Calu3 (cell line): ENCODE measurements at regions not wholly inside any gene's neighbourhood (a gene's known extent, or its start where the extent isn't known, plus 50 kb on each side); places are given as distances from the start of the nearest gene placed in this dataset.
"Not testable (repeated sequence)": the region's sequence is repeated elsewhere in the genome, so short reads cannot be mapped to it uniquely, and the experiment has no call there.

Experiments
- BruUV-seq: library from RNA; stranded (reverse); fragments of 400-500 nt; replicated peaks from 2 replicates; lab custom pipeline; 2021; lab: Mats Ljungman, UMichigan
- CTCF ChIA-PET: fragments of 300-600 bp; sonication (Branson Sonifier 250); formaldehyde crosslinking; loops from one replicate; lab custom pipeline; 2022; ENCODE audit warnings: antibody characterized with exemption; lab: Charles Lee
- DNase-seq: peaks from one replicate; pipeline ENCODE4 v3.0.0; 2022
- H3K27ac Mint-ChIP-seq: one replicate; pipeline ENCODE4 v1.8.0; 2022; ENCODE audit warnings: mixed read lengths; ENCODE audit not compliant: unreplicated experiment
- H3K27me3 Mint-ChIP-seq: one replicate; pipeline ENCODE4 v1.8.0; 2022; ENCODE audit warnings: mixed read lengths; ENCODE audit not compliant: unreplicated experiment
- H3K36me3 Mint-ChIP-seq: one replicate; pipeline ENCODE4 v1.8.0; 2022; ENCODE audit warnings: mild to moderate bottlenecking, moderate library complexity, mixed read lengths; ENCODE audit not compliant: insufficient read depth, unreplicated experiment
- H3K4me1 Mint-ChIP-seq: one replicate; pipeline ENCODE4 v1.8.0; 2022; ENCODE audit warnings: mild to moderate bottlenecking, low read depth, mixed read lengths; ENCODE audit not compliant: unreplicated experiment
- H3K4me3 Mint-ChIP-seq: one replicate; pipeline ENCODE4 v1.8.0; 2022; ENCODE audit warnings: mild to moderate bottlenecking, low read depth, moderate library complexity, mixed read lengths; ENCODE audit not compliant: unreplicated experiment
- H3K9me3 Mint-ChIP-seq: one replicate; pipeline ENCODE4 v1.8.0; 2022; ENCODE audit warnings: low read depth, mixed read lengths; ENCODE audit not compliant: unreplicated experiment
- CTCF ChIP-seq: fragments of 200-600 bp; IDR thresholded peaks from one replicate; pipeline ENCODE4 v1.8.0; 2022; ENCODE audit warnings: antibody characterized with exemption; ENCODE audit not compliant: unreplicated experiment
- intact Hi-C: fragments of 100-400 bp; cut with micrococcal nuclease; formaldehyde crosslinking; loops from one replicate; pipeline ENCODE4 v1.10.0; 2022; ENCODE audit not compliant: unreplicated experiment

- peaks cover 2% of the 10 kb centered on the region for H3K9me3 Mint-ChIP-seq
- no peak overlapping the region for H3K4me3 Mint-ChIP-seq
- H3K4me1 Mint-ChIP-seq = peaks cover 10% of the 10 kb centered on the region
- intact Hi-C loops = no loop called here
- CTCF ChIA-PET = no interaction called here
- no peak overlapping the region for H3K27ac Mint-ChIP-seq
- H3K27me3 Mint-ChIP-seq = no peaks in the 10 kb centered on the region
- BruUV-seq = no TSS peak
- no peak for TF ChIP-seq CTCF
- no peaks in the 10 kb centered on the region for H3K36me3 Mint-ChIP-seq
- no peak for DNase-seq
These were observed 201.2 kb upstream of the DIPK2B start for GRCh38 chrX:45401923-45402322.

- H3K4me1 Mint-ChIP-seq, H3K9me3 Mint-ChIP-seq, BruUV-seq, H3K4me3 Mint-ChIP-seq, H3K27ac Mint-ChIP-seq, H3K36me3 Mint-ChIP-seq, intact Hi-C loops, H3K27me3 Mint-ChIP-seq, CTCF ChIA-PET, DNase-seq: not testable (repeated sequence)
These were observed 200.5 kb upstream of the DIPK2B start for GRCh38 chrX:45400951-45401725.

GRCh38 chrX:45400027-45400779, 199.5 kb upstream of the DIPK2B start:
- no TSS peak for BruUV-seq
- Mint-ChIP-seq H3K4me3 (no peak overlapping the region), H3K36me3 (no peaks in the 10 kb centered on the region), H3K27me3 (no peaks in the 10 kb centered on the region), H3K27ac (no peak overlapping the region), H3K9me3 (peaks cover 2% of the 10 kb centered on the region), H3K4me1 (peaks cover 10% of the 10 kb centered on the region)
- intact Hi-C loops = no loop called here
- DNase-seq = no peak
- TF ChIP-seq CTCF = no peak
- CTCF ChIA-PET = interaction anchor here (0.6 kb wide), 1 partner anchor 46 kb away, joined by 3 read pairs; no protein-coding TSS in a partner anchor

- no peaks in the 10 kb centered on the region for H3K27me3 Mint-ChIP-seq
- H3K4me3 Mint-ChIP-seq = no peak overlapping the region
- no peak for DNase-seq
- no peak overlapping the region for H3K27ac Mint-ChIP-seq
- intact Hi-C loops = no loop called here
- no peaks in the 10 kb centered on the region for H3K4me1 Mint-ChIP-seq
- no peaks in the 10 kb centered on the region for H3K36me3 Mint-ChIP-seq
- H3K9me3 Mint-ChIP-seq = no peaks in the 10 kb centered on the region
- no TSS peak for BruUV-seq
- CTCF ChIA-PET = no interaction called here
- TF ChIP-seq CTCF = no peak
These were observed 185.1 kb upstream of the DIPK2B start for GRCh38 chrX:45385757-45386156.
